ENCODE measurements at regions not wholly inside any gene's neighbourhood (a gene's known extent, or its start where the extent isn't known, plus 50 kb on each side); places are given as distances from the start of the nearest gene placed in this dataset.

GRCh38 chr7:1318661-1319060 lies 86.0 kb downstream of the UNCX start:
- TF ChIP-seq CTCF (IDR thresholded peaks at IDR 0.05) (no peak), POLR2A (IDR thresholded peaks at IDR 0.05) (no peak)

Data from heart left ventricle (tissue), 13 donors.